OCI-M2 (cell line): ENCODE measurements at regions not wholly inside any gene's neighbourhood (a gene's known extent, or its start where the extent isn't known, plus 50 kb on each side); places are given as distances from the start of the nearest gene placed in this dataset.

Experiments used
- DNase-seq: peaks from one replicate; lab custom pipeline; 2025; ENCODE audit not compliant: unreplicated experiment; lab: John Stamatoyannopoulos, UW

DNA sequence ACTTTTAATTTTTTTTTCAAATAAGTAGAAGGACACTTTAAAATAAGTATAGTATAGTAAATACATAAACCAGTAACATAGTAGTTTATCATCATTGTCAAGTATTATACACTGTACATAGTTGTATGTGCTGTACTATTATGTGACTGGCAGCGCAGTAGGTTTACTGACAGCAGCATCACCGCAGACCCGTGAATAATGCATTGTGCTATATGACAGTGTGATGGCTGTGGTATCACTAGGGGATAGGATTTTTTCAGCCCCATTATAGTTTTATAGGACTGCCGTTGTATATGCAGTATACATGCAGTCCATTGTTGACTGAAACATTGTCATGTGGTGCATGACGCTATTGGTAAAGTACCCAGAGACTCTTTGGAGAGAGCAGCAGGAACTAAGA is 306.5 kb downstream of the SQOR start:
- DNase-seq: no peak

DNA sequence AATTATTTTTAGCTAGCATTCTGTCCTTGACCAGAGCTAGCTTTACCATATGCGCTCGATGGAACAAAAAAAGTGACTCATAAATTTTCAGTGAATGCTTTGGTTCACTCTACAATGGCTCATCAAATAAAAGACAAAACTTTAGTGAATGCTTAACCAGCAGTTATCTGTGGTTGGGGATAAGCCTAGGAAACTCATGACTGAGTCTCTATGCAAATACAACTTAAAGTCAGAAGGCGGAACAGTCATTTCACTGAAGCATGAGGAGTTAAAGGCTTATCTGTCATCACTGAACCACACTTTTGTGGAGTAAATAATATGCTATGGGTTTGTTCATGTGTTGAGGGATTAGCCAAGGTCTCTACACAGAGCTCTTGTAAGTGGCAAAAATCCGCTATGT is 308.4 kb downstream of the SQOR start:
- no peak for DNase-seq

DNA sequence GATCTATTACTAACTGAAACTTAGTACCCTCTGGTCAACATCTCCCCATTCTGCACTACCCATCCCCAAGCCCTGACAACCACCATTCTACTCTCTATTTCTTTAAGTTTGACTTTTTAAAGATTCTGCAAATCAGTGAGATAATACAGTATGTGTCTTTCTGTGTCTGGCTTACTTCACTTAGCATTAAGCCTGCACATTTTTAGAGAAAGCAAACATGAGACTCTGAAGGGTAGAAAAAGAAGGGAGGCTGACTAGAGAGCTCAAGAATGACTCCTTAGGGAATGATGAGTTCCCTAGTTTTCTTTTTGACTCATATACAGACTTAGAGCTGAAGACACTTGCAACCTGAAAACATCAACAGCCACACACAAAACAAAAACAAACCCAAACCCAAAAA is 311.3 kb downstream of the SQOR start:
- no peak for DNase-seq

DNA sequence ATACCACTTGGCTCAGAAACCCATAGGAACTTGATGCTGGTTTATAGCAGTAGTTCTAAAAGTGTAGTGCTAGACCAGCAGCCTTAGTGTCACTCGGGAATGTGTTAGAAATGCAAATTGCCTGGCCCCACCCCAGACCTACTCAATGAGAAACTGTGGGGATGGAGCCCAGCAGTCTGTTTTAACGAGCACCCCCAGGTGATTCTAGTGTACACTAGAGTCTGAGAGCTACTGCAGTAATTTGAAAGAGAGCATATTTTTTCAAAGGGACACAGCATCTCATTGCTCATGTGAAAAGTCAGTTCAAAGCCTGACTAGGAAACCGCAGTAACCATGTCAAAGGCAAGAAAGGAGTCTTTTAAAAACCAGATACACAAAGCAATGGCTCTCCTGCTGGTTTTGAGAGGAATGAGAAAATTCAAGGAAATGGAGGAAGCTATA is 313.4 kb downstream of the SQOR start:
- DNase-seq: no peak

DNA sequence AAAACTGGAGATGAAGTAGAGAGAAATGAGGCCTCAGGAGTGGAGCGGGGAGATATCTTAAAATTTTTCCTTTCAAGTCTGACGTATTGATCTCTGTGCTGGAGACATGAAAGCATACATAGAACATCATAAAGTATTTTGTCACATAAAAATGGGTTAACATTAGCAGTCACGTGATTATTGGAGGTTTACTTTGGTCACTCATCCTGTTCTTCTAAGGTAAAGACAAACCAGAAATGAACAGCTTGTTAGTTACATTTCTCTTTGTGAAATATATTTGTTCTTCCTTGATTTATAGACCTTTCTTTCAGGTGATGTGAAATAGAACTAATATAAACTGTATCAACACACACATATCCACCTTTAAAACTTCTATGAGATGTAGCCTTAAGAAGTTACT is 324.1 kb downstream of the SQOR start:
- no peak for DNase-seq

DNA sequence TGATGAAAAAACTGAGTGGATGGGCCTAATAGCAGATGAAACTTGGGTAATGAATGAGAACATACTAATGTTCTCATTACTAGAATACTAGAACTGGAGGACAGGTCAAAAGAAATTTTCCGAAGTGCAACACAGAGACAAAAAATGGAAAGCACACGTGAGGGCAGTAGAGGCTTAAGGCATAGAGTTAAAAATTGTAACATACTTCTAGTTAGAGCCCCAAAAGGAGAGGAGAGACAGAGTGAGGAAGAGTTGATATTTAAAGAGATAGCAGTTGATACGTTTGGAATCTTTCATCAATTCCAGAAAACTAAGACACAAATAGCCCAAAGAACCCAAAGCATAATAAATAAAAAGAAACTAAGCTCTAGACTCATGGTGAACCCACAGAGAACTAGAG is 327.9 kb downstream of the SQOR start:
- no peak for DNase-seq

DNA sequence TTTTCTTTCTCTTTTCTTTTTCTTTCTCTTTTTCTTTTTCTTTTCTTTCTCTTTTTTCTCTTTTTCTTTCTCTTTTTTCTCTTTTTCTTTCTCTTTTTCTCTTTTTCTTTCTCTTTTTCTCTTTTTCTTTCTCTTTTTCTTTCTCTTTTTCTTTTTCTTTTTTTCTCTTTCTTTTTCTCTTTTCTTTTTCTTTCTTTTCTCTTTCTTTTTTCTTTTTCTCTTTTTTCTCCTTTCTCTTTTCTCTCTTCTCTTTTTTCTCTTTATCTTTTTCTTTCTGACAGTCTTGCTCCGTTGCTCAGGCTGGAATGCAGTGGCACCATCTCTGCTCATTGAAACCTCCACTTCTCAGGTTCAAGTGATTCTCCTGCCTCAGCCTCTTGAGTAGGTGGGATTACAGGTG is 335.7 kb downstream of the SQOR start:
- no peak for DNase-seq

DNA sequence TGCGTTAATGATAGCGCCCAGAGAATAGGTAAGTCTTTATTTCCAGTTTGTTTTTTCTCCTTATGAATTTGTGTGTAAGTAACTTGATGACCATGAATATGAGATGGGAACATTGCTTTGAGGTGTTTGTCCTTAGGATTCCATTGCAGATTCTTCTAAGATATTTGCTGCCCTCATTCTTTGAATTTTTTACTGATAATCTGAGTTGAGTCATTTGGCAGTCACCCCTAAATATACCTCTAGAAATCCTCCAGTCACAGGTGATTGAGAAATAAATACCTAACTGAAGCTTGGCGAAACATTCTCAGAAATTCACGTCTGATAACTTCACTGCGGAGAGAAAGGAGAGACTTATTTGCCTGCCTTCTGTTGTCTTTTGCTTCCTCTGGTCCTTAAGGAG is 345.5 kb downstream of the SQOR start:
- DNase-seq: no peak

DNA sequence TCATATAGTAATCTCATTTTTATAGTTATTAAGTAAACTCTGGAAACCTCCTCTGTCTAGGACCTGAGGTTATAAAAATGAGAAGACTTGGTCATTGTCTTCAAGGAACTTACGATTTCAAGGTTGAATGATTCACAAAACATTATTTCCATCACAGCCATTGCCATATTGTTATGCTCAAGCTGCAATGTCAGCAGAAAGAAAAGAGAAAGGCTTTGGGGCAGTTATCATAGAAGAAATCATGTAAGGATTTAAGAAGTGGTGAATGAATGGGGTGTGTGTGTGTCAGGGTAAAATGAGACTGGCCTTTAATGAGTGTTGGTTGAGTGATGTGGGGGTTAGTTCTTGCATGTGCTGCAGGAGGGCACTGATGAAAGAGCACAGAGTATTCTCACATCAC is 346.8 kb downstream of the SQOR start:
- DNase-seq: no peak

DNA sequence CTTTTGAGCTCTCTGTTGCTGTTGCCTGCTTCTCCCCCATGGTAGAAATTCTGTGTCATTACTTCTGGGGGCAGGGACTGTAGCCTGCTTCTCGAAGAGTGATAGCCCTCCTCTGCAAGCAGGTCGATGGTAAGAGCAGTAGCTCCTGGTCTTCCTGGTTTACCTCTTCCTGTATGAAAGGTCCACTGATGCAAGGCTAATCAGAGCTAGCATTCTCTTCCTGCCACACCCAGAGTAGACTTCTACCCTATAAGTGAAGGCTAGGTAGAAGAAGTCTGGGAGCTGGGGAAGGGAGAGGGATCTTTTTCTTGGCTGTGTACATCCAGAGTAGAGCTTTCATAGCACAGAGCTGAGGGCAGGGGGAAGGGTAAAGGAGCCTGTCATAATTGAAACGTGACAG is 357.0 kb downstream of the SQOR start:
- DNase-seq: no peak

DNA sequence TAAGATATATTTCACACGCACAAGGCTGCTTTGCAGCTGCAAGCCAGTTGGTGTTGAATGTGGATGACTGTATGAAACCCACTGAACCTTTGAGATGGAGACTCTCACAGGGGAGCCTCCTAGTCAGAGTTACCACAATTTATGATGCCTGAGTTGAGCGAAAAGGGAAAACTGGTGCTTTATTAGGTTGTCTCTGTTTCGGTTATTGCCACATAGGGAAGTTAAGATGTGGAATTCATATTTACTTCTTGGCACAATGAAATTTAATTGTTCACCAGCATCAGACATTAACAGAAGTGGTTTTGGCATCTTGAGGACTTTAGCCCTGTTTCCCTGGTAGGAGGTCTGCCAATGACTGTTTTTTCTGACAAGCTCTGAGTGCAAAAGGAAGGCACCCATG is 358.2 kb downstream of the SQOR start:
- no peak for DNase-seq

DNA sequence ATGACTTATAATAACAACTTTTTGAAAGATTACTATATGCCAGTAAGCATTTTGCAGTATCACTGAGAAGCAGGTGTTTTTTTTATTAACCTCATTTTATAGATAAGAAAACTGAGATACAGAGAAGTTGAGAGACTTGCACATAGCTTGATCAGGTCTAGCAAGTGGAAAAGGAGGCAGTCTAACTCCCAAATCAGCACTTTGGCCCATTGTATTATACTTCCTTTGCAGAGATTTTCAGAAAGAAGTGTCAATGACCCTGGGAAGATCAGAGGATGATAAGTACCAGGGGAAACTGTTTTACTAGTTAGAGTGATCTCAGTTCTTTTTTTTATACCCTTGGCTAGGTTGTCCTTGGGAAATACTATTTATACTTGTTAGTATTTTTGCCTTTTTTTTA is 358.7 kb downstream of the SQOR start:
- no peak for DNase-seq

DNA sequence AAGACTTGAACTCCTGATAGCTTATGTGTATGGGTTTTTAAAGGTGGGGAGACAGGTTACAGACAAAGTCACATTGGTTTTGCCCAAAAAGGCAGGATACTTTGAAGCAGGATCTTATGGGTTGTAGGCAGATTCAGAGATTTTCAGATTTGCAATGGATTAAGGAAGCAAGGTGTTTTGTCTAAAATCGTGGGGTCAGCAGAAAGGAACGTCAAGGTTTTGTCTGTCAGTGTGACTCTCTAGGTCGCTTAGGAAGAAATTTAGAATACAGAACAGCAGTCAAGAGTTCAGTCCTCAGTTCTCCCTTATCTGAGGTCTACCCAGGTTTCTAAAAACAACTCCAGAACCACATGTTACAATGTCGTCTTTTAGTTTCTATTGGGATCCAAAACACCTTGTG is 361.0 kb downstream of the SQOR start:
- DNase-seq: no peak

DNA sequence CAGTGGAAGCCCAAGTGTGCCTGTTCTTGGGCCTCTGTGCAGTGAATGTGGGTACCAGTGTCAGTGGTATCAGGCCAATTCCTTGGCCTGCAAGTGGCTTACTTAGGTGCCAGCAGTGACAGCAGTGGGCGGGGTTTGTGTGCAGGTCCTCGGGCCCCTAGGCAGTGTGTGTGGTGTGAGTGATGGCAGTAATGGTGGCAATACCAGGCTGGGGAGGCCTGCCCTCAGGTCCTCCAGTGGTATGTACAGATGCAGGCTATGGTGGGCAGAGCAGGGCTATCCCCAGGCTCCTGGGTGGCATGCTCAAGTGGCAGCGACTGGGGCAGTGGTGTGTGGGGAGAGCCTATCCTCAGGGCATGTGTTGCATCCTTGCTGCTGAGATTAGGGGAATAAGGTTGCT is 379.7 kb downstream of the SQOR start:
- no peak for DNase-seq

DNA sequence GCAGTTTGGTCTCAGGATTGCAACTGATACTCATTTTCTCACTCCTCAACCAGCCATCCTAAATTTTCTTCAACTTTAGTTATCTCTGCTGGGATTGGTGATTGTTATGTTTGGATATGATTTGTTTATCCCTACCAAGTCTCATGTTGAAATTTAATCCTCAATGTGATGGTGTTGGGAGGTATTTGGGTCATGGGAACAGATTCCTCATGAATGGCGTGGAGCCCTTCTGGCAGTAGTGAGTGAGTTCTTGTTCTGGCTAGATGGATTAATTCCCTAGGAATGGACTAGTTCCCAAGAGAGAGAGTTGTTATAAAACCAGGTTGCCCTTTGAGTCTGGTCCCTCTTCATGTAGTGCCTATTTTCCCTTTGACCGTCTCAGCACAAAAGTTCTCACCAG is 399.9 kb downstream of the SQOR start:
- no peak for DNase-seq

DNA sequence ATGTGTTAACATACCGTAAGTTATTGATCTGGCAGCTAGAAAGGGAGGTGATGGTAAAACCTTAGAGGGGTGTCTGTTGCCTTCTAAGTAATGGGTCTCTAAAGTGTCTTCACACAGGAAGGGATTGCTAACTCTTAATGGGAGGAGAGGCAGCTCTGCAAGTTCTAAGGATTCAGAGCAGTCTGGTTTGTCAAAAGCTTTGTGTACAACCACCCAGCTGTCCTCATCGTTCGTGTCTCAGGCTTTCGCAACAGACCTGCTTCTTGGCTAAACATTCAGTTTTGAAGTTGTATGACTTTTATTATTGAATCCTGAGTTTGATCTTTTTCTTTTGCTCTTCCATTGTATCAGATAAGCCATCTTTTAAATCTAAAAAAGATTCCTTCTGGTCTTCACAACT is 404.9 kb downstream of the SQOR start:
- DNase-seq: no peak

DNA sequence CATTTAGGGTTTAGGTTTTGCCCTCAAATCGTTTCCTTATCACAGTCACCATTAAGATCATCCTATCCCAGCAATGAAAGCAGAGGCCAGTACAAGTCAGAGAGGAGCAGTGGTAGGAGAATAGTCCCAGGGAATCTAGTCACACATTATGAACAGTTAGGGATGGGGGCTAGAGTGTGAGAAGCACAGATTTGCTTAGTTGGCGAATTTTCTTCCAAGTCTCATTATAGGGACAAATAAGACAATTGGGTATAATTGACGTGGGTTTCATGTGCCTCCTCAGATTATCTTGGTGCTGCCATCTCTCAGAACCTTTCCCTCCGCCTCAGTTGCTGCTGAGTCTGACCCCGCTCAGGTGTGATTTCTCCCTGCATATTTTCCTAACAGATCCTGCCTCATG is 407.1 kb downstream of the SQOR start:
- DNase-seq: no peak

DNA sequence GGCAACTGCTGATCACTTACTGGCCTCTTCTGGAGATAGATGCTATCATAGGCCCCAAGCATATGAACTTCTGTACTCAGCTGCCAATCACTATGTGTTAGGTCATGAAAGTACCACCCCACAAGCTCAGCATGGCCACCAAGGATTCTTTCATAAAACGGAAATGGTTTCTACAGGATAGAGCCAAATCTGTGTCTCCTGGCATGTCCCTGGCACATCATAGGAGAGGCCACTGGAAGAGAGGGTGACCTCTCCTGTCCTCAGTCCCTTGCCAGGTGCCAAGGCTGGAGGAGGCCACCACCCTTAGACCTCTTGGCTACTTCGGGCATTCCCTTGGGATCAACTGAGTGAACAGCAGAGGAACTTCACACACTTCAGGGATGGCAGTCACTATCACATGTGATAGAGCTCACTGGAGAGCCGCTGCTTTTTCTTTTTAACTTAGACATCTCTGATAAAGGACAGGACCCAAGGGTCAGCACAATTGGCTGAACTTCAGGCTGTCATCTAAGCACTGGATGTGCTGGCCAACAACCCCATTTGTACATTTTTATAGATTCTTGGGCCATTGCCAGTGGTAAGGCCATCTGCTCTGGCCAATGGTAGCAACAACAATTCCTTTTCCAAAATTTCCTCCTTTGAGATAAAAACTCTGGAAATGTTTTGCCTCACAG is 425.2 kb downstream of the SQOR start:
- DNase-seq: no peak

DNA sequence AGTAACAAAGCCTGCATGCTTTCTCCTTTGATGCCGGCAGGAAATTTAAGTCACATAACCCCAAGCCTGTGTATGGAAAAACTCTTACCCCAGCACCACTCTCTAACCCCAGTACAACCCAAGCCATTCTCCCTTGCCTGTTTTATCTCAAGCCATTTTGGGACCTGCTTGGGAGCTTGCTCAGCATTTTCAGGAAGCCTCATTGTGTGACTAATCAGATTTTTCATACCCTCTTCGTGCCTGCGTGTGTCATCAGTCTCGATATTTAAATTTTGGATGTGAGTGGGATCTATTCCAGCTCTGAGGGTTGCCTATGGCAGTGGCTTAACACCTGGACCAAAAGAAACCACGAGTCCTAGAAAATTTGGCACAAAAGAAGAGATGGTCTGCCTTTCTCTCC is 426.2 kb downstream of the SQOR start:
- DNase-seq: no peak

DNA sequence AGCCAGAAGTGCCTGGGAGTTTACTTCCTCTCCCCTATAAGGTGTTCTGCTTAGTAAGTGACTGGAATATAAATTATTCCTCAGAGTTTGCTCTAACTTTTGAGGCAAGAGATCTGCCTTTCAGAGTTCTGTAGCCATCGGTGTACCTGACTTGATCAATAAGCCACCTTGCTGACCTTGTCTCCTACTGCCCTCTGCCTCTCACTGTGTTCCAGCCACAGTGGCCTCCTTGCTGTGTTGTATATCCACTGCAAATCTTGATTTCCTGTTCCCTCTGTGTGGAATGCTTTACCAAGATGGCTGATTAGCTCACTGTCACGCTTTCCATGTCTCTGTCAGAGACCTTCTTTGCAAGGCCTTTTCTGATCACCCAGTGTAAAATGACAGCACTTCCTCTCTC is 442.4 kb downstream of the SQOR start:
- no peak for DNase-seq

DNA sequence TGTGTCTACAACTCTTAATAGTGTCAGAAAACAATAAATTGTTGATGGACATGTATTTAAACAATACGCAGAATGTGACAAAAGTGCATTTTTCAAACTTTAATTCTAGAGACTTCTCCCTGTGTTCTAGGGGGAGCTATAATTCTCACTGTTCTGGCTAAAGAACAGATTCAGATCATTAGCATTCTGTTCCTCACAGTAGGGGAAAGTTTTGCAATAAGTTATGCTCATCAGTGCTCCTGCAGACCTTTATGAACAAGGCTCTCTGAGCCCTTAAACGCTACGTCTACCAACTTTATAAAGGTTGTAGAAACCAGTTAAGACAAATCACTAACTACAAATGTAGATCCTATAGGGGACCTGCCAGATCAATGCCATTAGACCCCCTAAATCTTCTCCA is 444.2 kb downstream of the SQOR start:
- DNase-seq: no peak

DNA sequence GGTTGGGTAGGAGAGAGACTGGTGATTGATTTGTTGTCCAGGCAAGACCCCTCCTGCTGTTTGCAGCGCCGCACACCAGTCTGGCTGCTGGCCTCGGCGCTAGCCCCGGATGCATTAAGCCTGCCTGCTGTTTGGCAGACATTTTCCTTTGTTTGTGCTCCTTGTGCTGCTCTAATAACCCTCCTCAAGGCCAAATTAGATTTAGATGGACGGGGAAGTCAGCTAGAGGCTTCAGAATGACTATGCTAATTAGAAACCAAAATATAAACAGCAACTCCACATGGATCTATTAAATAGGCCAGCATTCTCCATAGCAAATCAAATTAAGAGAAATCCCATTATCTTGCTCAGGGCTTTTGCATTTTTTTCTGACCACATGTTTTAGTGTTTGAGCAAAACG is 445.2 kb downstream of the SQOR start:
- DNase-seq: no peak
